DOHH2 (cell line): ENCODE measurements at regions not wholly inside any gene's neighbourhood (a gene's known extent, or its start where the extent isn't known, plus 50 kb on each side); places are given as distances from the start of the nearest gene placed in this dataset.
"Not testable (repeated sequence)": the region's sequence is repeated elsewhere in the genome, so short reads cannot be mapped to it uniquely, and the experiment has no call there.

Experiments
- H3F3A ChIP-seq: fragments of 200-600 bp; sonication (generic), shearing (Covaris generic); 2 replicates; pipeline ENCODE4 v1.6.0; 2016; ENCODE audit warnings: antibody characterized with exemption, mild to moderate bottlenecking; ENCODE audit not compliant: control insufficient read depth, insufficient read depth
- H3K27ac ChIP-seq: fragments of 200-600 bp; sonication (generic); 2 replicates; pipeline ENCODE4 v1.5.1; 2014; ENCODE audit warnings: low read depth, mild to moderate bottlenecking, low read length, moderate library complexity
- H3K27me3 ChIP-seq: fragments of 200-600 bp; sonication (generic); 2 replicates; pipeline ENCODE4 v1.6.1; 2014; ENCODE audit warnings: mild to moderate bottlenecking, low read length, mixed read lengths; ENCODE audit not compliant: control insufficient read depth
- H3K36me3 ChIP-seq: fragments of 200-600 bp; sonication (generic); 2 replicates; pipeline ENCODE4 v1.6.1; 2014; ENCODE audit warnings: mild to moderate bottlenecking, low read length, moderate library complexity, mixed read lengths; ENCODE audit not compliant: control insufficient read depth
- H3K4me1 ChIP-seq: fragments of 200-600 bp; sonication (generic); 2 replicates; pipeline ENCODE4 v1.6.1; 2014; ENCODE audit warnings: mild to moderate bottlenecking, low read length, mixed read lengths; ENCODE audit not compliant: control insufficient read depth
- H3K4me2 ChIP-seq: fragments of 200-600 bp; sonication (generic); 2 replicates; pipeline ENCODE4 v1.6.0; 2014; ENCODE audit warnings: mild to moderate bottlenecking, low read length, moderate library complexity
- H3K4me3 ChIP-seq: fragments of 200-600 bp; sonication (generic); 2 replicates; pipeline ENCODE4 v1.5.1; 2014; ENCODE audit warnings: mild to moderate bottlenecking, low read length, mixed read lengths
- H3K79me2 ChIP-seq: fragments of 200-600 bp; sonication (generic); 2 replicates; pipeline ENCODE4 v1.6.1; 2014; ENCODE audit warnings: mild to moderate bottlenecking, low read length, mixed read lengths; ENCODE audit not compliant: control insufficient read depth
- H3K9me2 ChIP-seq: fragments of 200-600 bp; sonication (generic); replicated peaks from 2 replicates; pipeline ENCODE4 v1.6.1; 2014; ENCODE audit warnings: mild to moderate bottlenecking, low read length, mixed read lengths; ENCODE audit not compliant: control insufficient read depth
- H3K9me3 ChIP-seq: fragments of 200-600 bp; sonication (generic); 2 replicates; pipeline ENCODE4 v1.6.1; 2014; ENCODE audit warnings: antibody characterized with exemption, low read length, mixed read lengths; ENCODE audit not compliant: control insufficient read depth, insufficient read depth
- H4K20me1 ChIP-seq: fragments of 200-600 bp; sonication (generic); 2 replicates; pipeline ENCODE4 v1.6.0; 2014; ENCODE audit warnings: low read depth, mild to moderate bottlenecking, antibody characterized with exemption, low read length, moderate library complexity; ENCODE audit not compliant: control insufficient read depth, insufficient read depth
- CTCF ChIP-seq: fragments of 200-600 bp; sonication (generic); IDR thresholded peaks from one replicate; pipeline ENCODE4 v1.5.1; 2014; ENCODE audit warnings: antibody characterized with exemption, mild to moderate bottlenecking, low read depth, low read length; ENCODE audit not compliant: poor library complexity, severe bottlenecking
- EZH2phosphoT487 ChIP-seq: fragments of 200-600 bp; sonication (generic); IDR thresholded peaks from 2 replicates; pipeline ENCODE4 v1.6.1; 2017; ENCODE audit warnings: borderline replicate concordance, mild to moderate bottlenecking, antibody characterized with exemption, low read length, moderate library complexity, mixed read lengths

GRCh38 chr2:44053456-44053855 is 57.7 kb upstream of the LRPPRC start:
- Histone ChIP-seq H3K9me2 (no peaks in the 10 kb centered on the region), H3K36me3 (no peaks in the 10 kb centered on the region), H3K27me3 (no peaks in the 10 kb centered on the region), H3K27ac (no peak overlapping the region), H3F3A (no peaks in the 10 kb centered on the region), H3K79me2 (no peaks in the 10 kb centered on the region), H3K4me3 (no peak overlapping the region), H3K4me2 (no peak overlapping the region), H4K20me1 (no peaks in the 10 kb centered on the region), H3K9me3 (no peaks in the 10 kb centered on the region), H3K4me1 (no peaks in the 10 kb centered on the region)
- TF ChIP-seq CTCF (no peak), EZH2phosphoT487 (no peak)

GRCh38 chr2:44055229-44055628 is 59.4 kb upstream of the LRPPRC start:
- no peaks in the 10 kb centered on the region for H3K4me1 ChIP-seq
- H4K20me1 ChIP-seq = no peaks in the 10 kb centered on the region
- H3K4me3 ChIP-seq = no peak overlapping the region
- H3K27ac ChIP-seq = no peak overlapping the region
- H3F3A ChIP-seq = no peaks in the 10 kb centered on the region
- H3K27me3 ChIP-seq = no peaks in the 10 kb centered on the region
- H3K9me3 ChIP-seq = no peaks in the 10 kb centered on the region
- H3K9me2 ChIP-seq = no peaks in the 10 kb centered on the region
- H3K79me2 ChIP-seq = no peaks in the 10 kb centered on the region
- no peaks in the 10 kb centered on the region for H3K36me3 ChIP-seq
- no peak for TF ChIP-seq CTCF
- TF ChIP-seq EZH2phosphoT487 = no peak
- no peak overlapping the region for H3K4me2 ChIP-seq

GRCh38 chr2:44055664-44056063 is 59.9 kb upstream of the LRPPRC start:
- TF ChIP-seq CTCF (no peak), EZH2phosphoT487 (no peak)
- Histone ChIP-seq H3K27me3 (no peaks in the 10 kb centered on the region), H3K4me3 (no peak overlapping the region), H3K9me3 (no peaks in the 10 kb centered on the region), H3K79me2 (no peaks in the 10 kb centered on the region), H3K4me2 (no peak overlapping the region), H3F3A (no peaks in the 10 kb centered on the region), H3K9me2 (no peaks in the 10 kb centered on the region), H4K20me1 (no peaks in the 10 kb centered on the region), H3K4me1 (no peaks in the 10 kb centered on the region), H3K36me3 (no peaks in the 10 kb centered on the region), H3K27ac (no peak overlapping the region)

GRCh38 chr2:44056947-44057346 is 61.2 kb upstream of the LRPPRC start:
- no peaks in the 10 kb centered on the region for H4K20me1 ChIP-seq
- H3K27me3 ChIP-seq = no peaks in the 10 kb centered on the region
- no peaks in the 10 kb centered on the region for H3K9me2 ChIP-seq
- no peaks in the 10 kb centered on the region for H3K79me2 ChIP-seq
- H3K27ac ChIP-seq = no peak overlapping the region
- no peaks in the 10 kb centered on the region for H3K9me3 ChIP-seq
- H3K4me1 ChIP-seq = no peaks in the 10 kb centered on the region
- no peak for TF ChIP-seq CTCF
- TF ChIP-seq EZH2phosphoT487 = no peak
- H3K36me3 ChIP-seq = no peaks in the 10 kb centered on the region
- no peaks in the 10 kb centered on the region for H3F3A ChIP-seq
- H3K4me3 ChIP-seq = no peak overlapping the region
- no peak overlapping the region for H3K4me2 ChIP-seq

- not testable (repeated sequence) for H3K4me1 ChIP-seq, H3K27me3 ChIP-seq, H3K9me2 ChIP-seq, H3F3A ChIP-seq, H3K27ac ChIP-seq, H3K9me3 ChIP-seq, H4K20me1 ChIP-seq, H3K36me3 ChIP-seq, H3K4me3 ChIP-seq, H3K79me2 ChIP-seq, H3K4me2 ChIP-seq
Observed at GRCh38 chr2:44060286-44060685, 64.5 kb upstream of the LRPPRC start.
